ENCODE measurements at regions not wholly inside any gene's neighbourhood (a gene's known extent, or its start where the extent isn't known, plus 50 kb on each side); places are given as distances from the start of the nearest gene placed in this dataset.
"Not testable (repeated sequence)": the region's sequence is repeated elsewhere in the genome, so short reads cannot be mapped to it uniquely, and the experiment has no call there.

DNA sequence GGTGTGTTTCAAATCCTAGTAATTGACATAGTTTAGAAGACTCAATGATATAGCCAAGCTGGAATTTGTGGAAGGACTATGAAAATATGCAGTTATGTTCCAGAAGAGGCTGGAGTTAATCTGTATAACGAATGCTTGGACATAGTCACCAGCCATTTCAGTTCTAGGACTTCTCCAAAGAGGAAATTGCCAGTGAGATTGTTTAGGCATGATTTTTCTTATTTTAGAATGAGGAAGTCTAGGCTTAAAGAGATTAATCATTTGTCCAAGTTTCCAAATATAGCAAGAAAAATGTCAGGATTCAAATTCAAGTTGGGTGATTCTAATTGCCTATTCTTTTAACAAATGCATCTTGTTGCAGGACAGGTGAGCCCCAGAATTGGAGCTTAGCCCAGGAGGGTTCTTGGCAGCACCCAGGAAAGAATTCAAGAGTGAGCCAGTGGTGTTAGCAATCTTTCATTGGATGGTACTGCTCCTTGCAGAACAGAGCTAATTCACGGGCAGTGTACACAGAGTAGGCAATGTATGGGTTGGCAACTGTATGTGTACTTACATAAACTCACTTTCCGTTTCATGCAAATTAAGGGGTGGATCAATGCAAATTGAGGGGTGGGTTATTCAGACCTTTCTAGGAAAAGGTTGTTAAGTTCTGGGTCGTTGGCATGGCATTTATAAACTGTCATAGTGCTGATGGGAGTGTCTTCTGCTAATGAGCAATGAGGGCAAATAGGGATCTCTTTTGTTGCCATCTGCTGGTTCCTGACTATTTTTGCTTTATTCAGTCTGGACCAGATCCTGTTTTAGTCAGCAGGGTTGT, 763.1 kb upstream of the SLITRK1 start:
- H3K4me3 Mint-ChIP-seq = no peak overlapping the region
- H3K9me3 Mint-ChIP-seq = no peaks in the 10 kb centered on the region
- H3K4me1 Mint-ChIP-seq = no peaks in the 10 kb centered on the region
- no peak for DNase-seq
- H3K27me3 Mint-ChIP-seq = no peaks in the 10 kb centered on the region
- H3K36me3 Mint-ChIP-seq = no peaks in the 10 kb centered on the region
- no peak overlapping the region for H3K27ac Mint-ChIP-seq

GRCh38 chr13:84641491-84641890, 759.2 kb upstream of the SLITRK1 start:
- Mint-ChIP-seq H3K27ac (no peak overlapping the region), H3K9me3 (peaks cover 3% of the 10 kb centered on the region), H3K4me1 (no peaks in the 10 kb centered on the region), H3K27me3 (no peaks in the 10 kb centered on the region), H3K36me3 (no peaks in the 10 kb centered on the region), H3K4me3 (no peak overlapping the region)
- DNase-seq = no peak

- Mint-ChIP-seq H3K27ac (no peak overlapping the region), H3K9me3 (peaks cover 3% of the 10 kb centered on the region), H3K36me3 (no peaks in the 10 kb centered on the region), H3K27me3 (no peaks in the 10 kb centered on the region), H3K4me3 (no peak overlapping the region), H3K4me1 (no peaks in the 10 kb centered on the region)
- DNase-seq = no peak
Observed at GRCh38 chr13:84640691-84641090, 758.4 kb upstream of the SLITRK1 start.

- DNase-seq = no peak
- Mint-ChIP-seq H3K4me1 (no peaks in the 10 kb centered on the region), H3K27me3 (no peaks in the 10 kb centered on the region), H3K27ac (no peak overlapping the region), H3K4me3 (no peak overlapping the region), H3K36me3 (no peaks in the 10 kb centered on the region), H3K9me3 (peaks cover 1% of the 10 kb centered on the region)
Observed at GRCh38 chr13:84630476-84630875, 748.2 kb upstream of the SLITRK1 start.

DNA sequence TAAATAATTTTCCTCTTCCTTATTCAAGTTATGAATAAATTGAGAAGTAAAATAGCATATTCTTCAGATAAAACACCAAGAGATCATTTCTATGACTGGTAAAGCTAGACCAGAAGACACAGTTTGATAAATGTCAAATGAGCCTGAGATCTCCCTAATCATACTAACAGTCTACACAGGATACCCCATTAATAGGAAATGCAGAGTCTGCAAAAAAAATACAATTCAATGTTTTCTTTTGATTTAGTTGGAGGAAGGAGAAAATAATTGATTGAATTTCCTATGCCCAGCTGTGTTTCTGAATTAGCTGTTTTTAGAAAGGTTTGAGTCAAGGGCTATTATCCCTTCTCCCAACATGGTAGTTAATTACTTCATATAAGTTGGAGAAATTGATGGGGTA, 734.6 kb upstream of the SLITRK1 start:
- Mint-ChIP-seq H3K36me3 (no peaks in the 10 kb centered on the region), H3K27ac (no peak overlapping the region), H3K9me3 (no peaks in the 10 kb centered on the region), H3K4me1 (no peaks in the 10 kb centered on the region), H3K4me3 (no peak overlapping the region), H3K27me3 (no peaks in the 10 kb centered on the region)
- DNase-seq = no peak

DNA sequence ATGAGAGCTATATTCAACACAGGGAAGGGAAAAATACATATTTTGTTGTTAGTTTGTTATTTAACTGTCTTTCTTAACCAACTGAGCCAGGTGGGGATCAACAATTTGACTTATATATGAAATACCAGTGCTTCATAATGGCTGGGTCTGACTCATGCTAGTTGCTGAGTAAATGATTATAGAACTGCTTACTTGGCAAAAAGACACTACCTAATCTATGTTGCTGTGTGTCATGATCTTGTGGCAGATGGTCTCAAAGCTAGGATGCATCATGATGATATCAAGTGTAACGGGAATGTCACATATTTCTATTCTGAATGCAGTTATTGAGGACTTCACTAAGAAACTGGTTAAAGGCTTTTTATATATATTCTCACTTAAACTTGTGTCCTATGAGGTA, 727.4 kb upstream of the SLITRK1 start:
- no peak overlapping the region for H3K27ac Mint-ChIP-seq
- H3K4me1 Mint-ChIP-seq = no peaks in the 10 kb centered on the region
- no peak overlapping the region for H3K4me3 Mint-ChIP-seq
- no peaks in the 10 kb centered on the region for H3K36me3 Mint-ChIP-seq
- H3K27me3 Mint-ChIP-seq = no peaks in the 10 kb centered on the region
- H3K9me3 Mint-ChIP-seq = no peaks in the 10 kb centered on the region
- DNase-seq = no peak

DNA sequence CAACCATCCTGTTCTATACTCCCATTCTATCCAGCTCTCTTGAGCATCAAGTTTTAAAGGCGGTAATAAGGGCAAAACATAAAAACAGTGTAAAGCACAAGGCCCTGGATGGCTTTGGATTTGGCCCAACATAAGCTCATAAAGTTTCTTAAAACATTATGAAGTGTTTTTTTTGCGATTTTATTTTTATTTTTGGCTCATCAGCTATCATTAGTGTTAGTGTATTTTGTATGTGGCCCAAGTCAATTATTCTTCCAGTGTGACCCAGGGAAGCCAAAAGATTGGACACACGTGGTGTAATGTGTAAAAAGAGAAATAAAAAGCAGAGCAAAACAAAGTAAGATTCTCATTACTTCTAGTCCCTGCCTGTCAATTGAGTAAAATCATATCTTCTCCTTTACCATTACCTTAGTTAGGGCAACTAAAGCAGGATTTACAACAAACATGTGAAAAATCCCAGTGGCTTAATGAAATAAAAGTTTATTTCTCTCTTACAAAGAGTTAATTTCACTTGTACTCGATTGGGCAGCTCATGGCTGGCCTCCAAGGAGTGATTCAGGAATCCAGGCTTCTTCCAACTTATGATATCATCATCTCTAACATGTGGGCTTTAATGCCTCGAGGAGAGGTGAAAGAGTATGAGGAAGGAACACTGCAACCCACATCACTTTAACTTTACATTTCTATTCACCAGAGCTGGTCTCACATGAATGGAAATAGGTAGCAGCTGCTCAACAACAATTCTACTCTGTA, 725.2 kb upstream of the SLITRK1 start:
- Mint-ChIP-seq H3K4me1 (no peaks in the 10 kb centered on the region), H3K27me3 (no peaks in the 10 kb centered on the region), H3K36me3 (no peaks in the 10 kb centered on the region), H3K27ac (no peak overlapping the region), H3K9me3 (peaks cover 1% of the 10 kb centered on the region), H3K4me3 (no peak overlapping the region)
- DNase-seq = no peak

- Mint-ChIP-seq H3K9me3 (peaks cover 2% of the 10 kb centered on the region), H3K27ac (no peak overlapping the region), H3K4me1 (no peaks in the 10 kb centered on the region), H3K36me3 (no peaks in the 10 kb centered on the region), H3K4me3 (no peak overlapping the region), H3K27me3 (no peaks in the 10 kb centered on the region)
- no peak for DNase-seq
Observed at GRCh38 chr13:84606616-84607015, 724.3 kb upstream of the SLITRK1 start.

GRCh38 chr13:84605927-84606326, 723.7 kb upstream of the SLITRK1 start:
- no peaks in the 10 kb centered on the region for H3K4me1 Mint-ChIP-seq
- no peak overlapping the region for H3K27ac Mint-ChIP-seq
- no peak for DNase-seq
- H3K4me3 Mint-ChIP-seq = no peak overlapping the region
- no peaks in the 10 kb centered on the region for H3K36me3 Mint-ChIP-seq
- no peaks in the 10 kb centered on the region for H3K27me3 Mint-ChIP-seq
- peaks cover 2% of the 10 kb centered on the region for H3K9me3 Mint-ChIP-seq

DNA sequence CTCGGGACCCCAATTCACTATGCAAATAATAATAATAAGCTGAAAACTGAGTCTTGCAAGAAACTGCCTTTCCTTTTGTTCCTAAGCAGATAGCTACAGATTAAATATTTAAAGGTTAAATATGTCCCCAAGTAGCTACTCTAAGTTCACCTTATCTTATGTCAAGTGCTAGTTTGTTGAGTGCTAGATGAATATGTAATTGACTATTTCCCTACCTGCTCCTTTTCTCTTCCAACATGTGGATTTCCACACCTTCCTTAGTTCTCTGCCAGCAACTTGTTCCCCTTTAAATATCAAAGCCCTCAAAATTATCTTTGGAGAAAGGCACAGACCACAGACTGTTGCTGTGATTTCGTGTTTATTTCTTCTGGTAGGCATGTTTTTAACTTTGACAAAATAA, 709.2 kb upstream of the SLITRK1 start:
- H3K4me3 Mint-ChIP-seq = no peak overlapping the region

DNA sequence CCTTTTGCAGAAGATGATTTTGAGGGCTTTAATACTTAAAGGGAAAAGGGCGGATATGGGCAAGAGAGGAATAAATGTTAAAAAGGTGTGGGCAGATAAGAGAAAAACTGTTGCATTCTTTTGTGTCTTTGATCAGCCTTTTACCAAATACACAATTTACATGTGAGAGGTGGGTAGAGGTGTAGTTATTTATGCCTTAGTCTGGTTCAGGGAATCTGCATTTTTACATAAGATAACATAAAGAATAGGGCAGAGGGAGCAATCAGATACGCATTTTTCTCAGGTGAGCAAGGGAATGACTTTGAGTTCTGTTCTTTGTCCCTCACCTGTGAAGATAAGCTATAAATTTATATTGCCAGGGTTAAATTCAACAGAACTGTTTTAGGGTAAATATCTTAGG, 708.4 kb upstream of the SLITRK1 start:
- Mint-ChIP-seq H3K36me3 (no peaks in the 10 kb centered on the region), H3K4me3 (no peak overlapping the region), H3K27me3 (no peaks in the 10 kb centered on the region), H3K27ac (no peak overlapping the region), H3K9me3 (no peaks in the 10 kb centered on the region), H3K4me1 (no peaks in the 10 kb centered on the region)
- no peak for DNase-seq

More for the DNA sequence above, 709.2 kb upstream of the SLITRK1 start:
- H3K36me3 Mint-ChIP-seq = no peaks in the 10 kb centered on the region
- no peaks in the 10 kb centered on the region for H3K4me1 Mint-ChIP-seq
- no peak for DNase-seq
- H3K27me3 Mint-ChIP-seq = no peaks in the 10 kb centered on the region
- no peaks in the 10 kb centered on the region for H3K9me3 Mint-ChIP-seq
- H3K27ac Mint-ChIP-seq = no peak overlapping the region

DNA sequence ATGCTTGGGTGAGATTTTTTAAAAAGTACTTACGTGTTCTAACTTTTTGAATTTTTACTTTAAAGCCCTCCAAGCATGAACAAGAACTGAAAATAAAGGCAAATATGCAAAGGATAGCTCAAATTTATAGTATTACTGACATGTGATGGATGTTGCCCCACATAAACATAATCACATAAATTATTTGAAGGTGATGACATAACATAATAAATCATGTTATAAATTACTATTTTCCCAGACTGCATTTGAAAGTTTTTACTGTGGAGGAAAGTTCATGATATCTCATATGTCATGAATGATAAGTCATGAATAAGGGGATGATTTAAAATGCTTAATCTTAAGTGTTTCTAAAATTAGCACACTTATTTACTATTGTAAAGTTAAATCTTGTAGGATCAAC, 705.7 kb upstream of the SLITRK1 start:
- no peaks in the 10 kb centered on the region for H3K36me3 Mint-ChIP-seq
- no peak overlapping the region for H3K27ac Mint-ChIP-seq
- H3K4me3 Mint-ChIP-seq = no peak overlapping the region
- no peaks in the 10 kb centered on the region for H3K27me3 Mint-ChIP-seq
- DNase-seq = no peak
- H3K4me1 Mint-ChIP-seq = no peaks in the 10 kb centered on the region
- H3K9me3 Mint-ChIP-seq = no peaks in the 10 kb centered on the region

DNA sequence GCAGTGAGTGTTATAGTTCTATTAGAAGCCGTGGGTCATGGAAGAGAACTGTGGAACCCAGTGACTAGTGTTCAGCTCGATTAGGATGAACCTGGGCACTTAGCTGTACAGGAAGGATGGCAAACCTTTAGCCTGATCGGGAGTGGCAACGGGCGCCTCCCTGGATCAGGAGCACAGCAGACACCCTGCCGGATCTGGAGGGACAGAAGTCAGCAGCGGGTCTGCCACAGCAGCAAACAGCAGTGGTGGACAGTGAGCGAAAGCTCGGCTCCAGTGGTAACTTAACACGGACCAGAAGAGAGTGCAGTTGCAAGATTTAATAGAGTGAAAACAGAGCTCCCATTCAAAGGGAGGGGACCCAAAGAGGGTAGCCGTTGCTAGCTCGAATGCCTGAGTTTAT, 697.6 kb upstream of the SLITRK1 start:
- H3K27ac Mint-ChIP-seq, H3K9me3 Mint-ChIP-seq, H3K4me3 Mint-ChIP-seq, H3K4me1 Mint-ChIP-seq, H3K36me3 Mint-ChIP-seq, DNase-seq, H3K27me3 Mint-ChIP-seq: not testable (repeated sequence)

GRCh38 chr13:84574851-84575250, 692.6 kb upstream of the SLITRK1 start:
- Mint-ChIP-seq H3K4me1 (no peaks in the 10 kb centered on the region), H3K36me3 (no peaks in the 10 kb centered on the region)
- no peak for DNase-seq

DNA sequence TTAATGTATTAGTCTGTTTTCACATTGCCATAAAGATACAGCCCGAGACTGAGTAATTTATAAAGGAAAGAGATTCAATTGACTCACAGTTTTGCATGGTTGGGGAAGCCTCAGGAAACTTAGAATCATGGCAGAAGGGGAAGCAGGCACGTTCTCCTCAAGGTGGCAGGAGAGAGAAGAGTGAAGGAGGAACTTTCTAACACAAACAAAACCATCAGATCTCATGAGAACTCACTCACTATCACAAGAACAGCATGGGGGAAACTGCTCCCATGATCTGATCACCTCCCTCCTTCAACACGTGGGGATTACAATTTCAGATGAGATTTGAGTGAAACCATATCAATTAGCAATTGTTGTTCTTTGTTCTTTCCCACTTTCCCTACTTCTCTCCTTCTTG, 689.0 kb upstream of the SLITRK1 start:
- H3K27ac Mint-ChIP-seq = no peak overlapping the region
- DNase-seq = no peak
- no peaks in the 10 kb centered on the region for H3K27me3 Mint-ChIP-seq
- H3K4me3 Mint-ChIP-seq = no peak overlapping the region
- peaks cover 2% of the 10 kb centered on the region for H3K9me3 Mint-ChIP-seq
- H3K4me1 Mint-ChIP-seq = no peaks in the 10 kb centered on the region
- no peaks in the 10 kb centered on the region for H3K36me3 Mint-ChIP-seq

More at GRCh38 chr13:84574851-84575250, 692.6 kb upstream of the SLITRK1 start:
- Mint-ChIP-seq H3K9me3 (no peaks in the 10 kb centered on the region), H3K27ac (no peak overlapping the region), H3K4me3 (no peak overlapping the region), H3K27me3 (no peaks in the 10 kb centered on the region)

- no peak for DNase-seq
- no peak overlapping the region for H3K4me3 Mint-ChIP-seq
- H3K4me1 Mint-ChIP-seq = no peaks in the 10 kb centered on the region
- no peaks in the 10 kb centered on the region for H3K27me3 Mint-ChIP-seq
- H3K9me3 Mint-ChIP-seq = peaks cover 2% of the 10 kb centered on the region
- H3K36me3 Mint-ChIP-seq = no peaks in the 10 kb centered on the region
- no peak overlapping the region for H3K27ac Mint-ChIP-seq
Observed at GRCh38 chr13:84570831-84571230, 688.6 kb upstream of the SLITRK1 start.

All from activated naive CD8-positive, alpha-beta T cell treated with anti-CD3 and anti-CD28 coated beads for 36 hours (primary cell).